Endothelial cell of umbilical vein (primary cell): ENCODE measurements at regions not wholly inside any gene's neighbourhood (a gene's known extent, or its start where the extent isn't known, plus 50 kb on each side); places are given as distances from the start of the nearest gene placed in this dataset.

Experiments used
- BruUV-seq: library from RNA; stranded (reverse); fragments of 400-500 nt; replicated peaks from 2 replicates; lab custom pipeline; 2021; lab: Mats Ljungman, UMichigan
- CTCF ChIA-PET: fragments of 300-600, 350-600 bp; sonication (Branson Sonifier 250); formaldehyde crosslinking; loops from one replicate; lab custom pipeline; 2021; ENCODE audit warnings: antibody characterized with exemption, inconsistent platforms; lab: Charles Lee
- POLR2A ChIA-PET: fragments of 300-600, 350-600 bp; sonication (Branson Sonifier 250); formaldehyde crosslinking; loops from one replicate; lab custom pipeline; 2021; ENCODE audit warnings: antibody characterized with exemption, inconsistent platforms; lab: Charles Lee
- DNase-seq: peaks from one replicate; pipeline ENCODE4 v3.0.0-alpha.2; 2011; ENCODE audit warnings: low read depth, low spot score
- FAIRE-seq: peaks from 2 replicates; lab custom pipeline; 2011; peaks lifted over from hg19 to GRCh38; lab: Jason Lieb, UNC
- H2AFZ ChIP-seq: 2 replicates; pipeline ENCODE4 v1.6.0; 2012; ENCODE audit warnings: low read depth, low read length, control low read depth, inconsistent platforms
- H3K27ac ChIP-seq: 2 replicates; pipeline ENCODE4 v1.5.1; 2011; ENCODE audit warnings: low read depth, mild to moderate bottlenecking, control low read depth, low read length, moderate library complexity; ENCODE audit not compliant: insufficient read depth
- H3K27me3 ChIP-seq, 2 experiments: 2 replicates each; pipeline versions ENCODE4 v1.6.0 to v1.6.1; 2011; ENCODE audit warnings: low read length in 2 of 2, mixed read lengths in 1 of 2; ENCODE audit not compliant: control insufficient read depth in 2 of 2, insufficient read depth in 2 of 2
- H3K36me3 ChIP-seq, 2 experiments: 2 replicates in 1 of 2; 3 replicates in 1 of 2; pipeline ENCODE4 v1.5.1; 2011; ENCODE audit warnings: low read length in 2 of 2, mild to moderate bottlenecking in 1 of 2, moderate library complexity in 1 of 2; ENCODE audit not compliant: control insufficient read depth in 2 of 2, insufficient read depth in 2 of 2; ENCODE audit errors: extremely low read depth in 1 of 2
- H3K4me1 ChIP-seq: 3 replicates; pipeline ENCODE4 v1.5.1; 2011; ENCODE audit warnings: mild to moderate bottlenecking, low read length; ENCODE audit not compliant: control insufficient read depth, insufficient read depth; ENCODE audit errors: extremely low read depth
- H3K4me2 ChIP-seq: 2 replicates; pipeline ENCODE4 v1.6.1; 2011; ENCODE audit warnings: low read length, control low read depth, mixed read lengths; ENCODE audit not compliant: insufficient read depth
- H3K4me3 ChIP-seq, 3 experiments: fragments of 200-600 bp in 1 of 3; sonication (generic), shearing (Covaris generic) in 1 of 3; replicated peaks in 1 of 3; 2 replicates each; pipeline ENCODE4 v1.5.1; 2011 to 2016; ENCODE audit warnings: control low read depth in 3 of 3, low read length in 3 of 3, mild to moderate bottlenecking in 2 of 3, inconsistent platforms in 1 of 3, low read depth in 1 of 3, moderate library complexity in 1 of 3; ENCODE audit not compliant: insufficient read depth in 1 of 3
- H3K79me2 ChIP-seq: 2 replicates; pipeline ENCODE4 v1.6.0; 2012; ENCODE audit warnings: low read length, inconsistent platforms; ENCODE audit not compliant: control insufficient read depth, insufficient read depth
- H3K9ac ChIP-seq: replicated peaks from 2 replicates; pipeline ENCODE3; 2011; ENCODE audit warnings: low read length, control low read depth; ENCODE audit not compliant: insufficient read depth; ENCODE audit errors: extremely low read depth
- H3K9me1 ChIP-seq: replicated peaks from 3 replicates; pipeline ENCODE4 v1.6.0; 2011; ENCODE audit warnings: mild to moderate bottlenecking, low read length; ENCODE audit not compliant: control insufficient read depth, insufficient read depth; ENCODE audit errors: extremely low read depth
- H3K9me3 ChIP-seq: replicated peaks from 2 replicates; pipeline ENCODE4 v1.5.1; 2012; ENCODE audit warnings: low read length, inconsistent platforms; ENCODE audit not compliant: control insufficient read depth, insufficient read depth
- H4K20me1 ChIP-seq: replicated peaks from 2 replicates; pipeline ENCODE3; 2011; ENCODE audit warnings: mild to moderate bottlenecking, low read length; ENCODE audit not compliant: control insufficient read depth, insufficient read depth; ENCODE audit errors: extremely low read depth
- EZH2 ChIP-seq: IDR thresholded peaks from 2 replicates; pipeline ENCODE4 v1.6.1; 2012; ENCODE audit warnings: borderline replicate concordance, low read depth, mild to moderate bottlenecking, moderate library complexity, low read length, inconsistent platforms; ENCODE audit not compliant: severe bottlenecking
- FOS ChIP-seq: IDR thresholded peaks from 2 replicates; pipeline ENCODE4 v1.6.1; 2011; ENCODE audit warnings: mild to moderate bottlenecking, low read length, moderate library complexity, borderline replicate concordance; ENCODE audit not compliant: insufficient read depth
- GATA2 ChIP-seq: IDR thresholded peaks from 2 replicates; pipeline ENCODE4 v1.7.0; 2011; ENCODE audit warnings: low read depth, mild to moderate bottlenecking, moderate library complexity, mixed read lengths, low read length; ENCODE audit not compliant: insufficient read length, insufficient read depth
- JUN ChIP-seq: IDR thresholded peaks from 2 replicates; pipeline ENCODE4 v1.6.1; 2011; ENCODE audit warnings: borderline replicate concordance, low read depth; ENCODE audit not compliant: insufficient read length, insufficient read depth
- MYC ChIP-seq: IDR thresholded peaks from one replicate; pipeline ENCODE4 v1.6.1; 2011; ENCODE audit warnings: mild to moderate bottlenecking, low read depth, low read length
- POLR2A ChIP-seq: IDR thresholded peaks from 2 replicates; pipeline ENCODE4 v1.6.1; 2012; ENCODE audit warnings: low read depth, mild to moderate bottlenecking, control low read depth, low read length
- POLR2AphosphoS5 ChIP-seq: IDR thresholded peaks from 2 replicates; pipeline ENCODE4 v1.6.1; 2012; ENCODE audit warnings: low read depth, mild to moderate bottlenecking, control low read depth, low read length, moderate library complexity; ENCODE audit not compliant: insufficient read depth
- dilution Hi-C: fragments of 300-500 bp; cut with MboI; formaldehyde crosslinking; loops from one replicate; pipeline ENCODE4 v1.15.0; 2019; ENCODE audit warnings: low sequenced_read_pairs; ENCODE audit not compliant: extremely low pct_ligation_motif_present
- intact Hi-C: fragments of 100-400 bp; cut with micrococcal nuclease; formaldehyde crosslinking; loops from one replicate; pipeline ENCODE4 v1.10.0; 2022
- TF ChIP-seq, protein P1 (sequence below), 2 donors: IDR thresholded peaks; 1 replicate in 1 of 2; 2 replicates in 1 of 2; pipeline ENCODE4 v1.5.1; 2011; ENCODE audit warnings: low read length in 2 of 2, mild to moderate bottlenecking in 2 of 2, moderate library complexity in 2 of 2, control low read depth in 1 of 2, inconsistent platforms in 1 of 2, low read depth in 1 of 2; ENCODE audit not compliant: insufficient read depth in 1 of 2; ENCODE audit errors: extremely low read depth in 1 of 2
- TF ChIP-seq, protein P2 (sequence below): IDR thresholded peaks from 2 replicates; pipeline ENCODE4 v1.6.1; 2011; ENCODE audit not compliant: insufficient read depth, insufficient read length

DNA sequence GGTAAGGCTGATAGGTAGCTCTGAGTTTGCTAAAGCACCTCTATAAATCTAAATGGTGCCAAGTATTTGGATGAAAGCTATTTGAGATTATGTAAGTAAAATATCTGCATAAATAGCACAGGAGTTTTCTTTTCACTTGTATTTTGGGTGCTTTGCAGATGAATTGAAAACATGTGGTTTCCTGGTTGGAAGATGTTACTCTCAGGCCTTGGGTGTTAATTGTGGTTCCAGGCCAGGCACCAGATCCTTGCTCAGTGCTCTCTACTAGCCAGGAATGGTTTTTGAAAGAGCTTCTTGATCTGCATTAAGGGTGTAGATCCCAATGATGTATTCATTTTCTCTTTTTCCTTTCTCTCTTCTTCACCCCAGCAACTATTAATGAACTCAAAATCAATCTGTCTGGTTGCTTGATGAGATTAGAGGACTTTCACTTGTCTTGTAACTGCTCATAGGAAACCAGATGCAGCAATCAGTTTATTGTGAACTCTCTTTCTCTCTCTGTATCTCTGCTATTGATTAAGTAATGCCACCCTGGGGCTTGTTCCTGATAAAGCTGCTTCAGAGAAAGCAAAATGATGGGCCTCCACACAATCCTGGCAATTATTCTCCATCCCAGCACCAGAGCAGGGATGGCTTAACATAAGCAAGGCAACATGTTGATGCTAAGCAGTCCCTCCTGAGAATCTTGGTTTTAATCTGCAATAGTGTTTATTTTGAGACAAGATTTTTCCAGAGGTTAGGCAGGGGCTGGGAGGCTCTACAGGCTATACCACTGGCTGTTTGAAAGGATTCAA lies 147.0 kb upstream of the NTM start:
- no peaks in the 10 kb centered on the region for H3K9me3 ChIP-seq
- no TSS peak for BruUV-seq
- H3K27ac ChIP-seq = no peak overlapping the region
- no peak for FAIRE-seq
- no peaks in the 10 kb centered on the region for H3K9me1 ChIP-seq
- no peaks in the 10 kb centered on the region for H3K4me1 ChIP-seq
- CTCF ChIA-PET = no interaction called here
- no peak for DNase-seq
- no peaks in the 10 kb centered on the region for H3K79me2 ChIP-seq
- H3K4me3 ChIP-seq = no peak overlapping the region
- dilution Hi-C loops (no loop called here), intact Hi-C loops (no loop called here)
- no peaks in the 10 kb centered on the region for H4K20me1 ChIP-seq
- POLR2A ChIA-PET = no interaction called here
- H3K9ac ChIP-seq = no peak overlapping the region
- no peaks in the 10 kb centered on the region for H3K27me3 ChIP-seq
- no peaks in the 10 kb centered on the region for H3K36me3 ChIP-seq
- no peak overlapping the region for H2AFZ ChIP-seq
- TF ChIP-seq, protein P1, sequence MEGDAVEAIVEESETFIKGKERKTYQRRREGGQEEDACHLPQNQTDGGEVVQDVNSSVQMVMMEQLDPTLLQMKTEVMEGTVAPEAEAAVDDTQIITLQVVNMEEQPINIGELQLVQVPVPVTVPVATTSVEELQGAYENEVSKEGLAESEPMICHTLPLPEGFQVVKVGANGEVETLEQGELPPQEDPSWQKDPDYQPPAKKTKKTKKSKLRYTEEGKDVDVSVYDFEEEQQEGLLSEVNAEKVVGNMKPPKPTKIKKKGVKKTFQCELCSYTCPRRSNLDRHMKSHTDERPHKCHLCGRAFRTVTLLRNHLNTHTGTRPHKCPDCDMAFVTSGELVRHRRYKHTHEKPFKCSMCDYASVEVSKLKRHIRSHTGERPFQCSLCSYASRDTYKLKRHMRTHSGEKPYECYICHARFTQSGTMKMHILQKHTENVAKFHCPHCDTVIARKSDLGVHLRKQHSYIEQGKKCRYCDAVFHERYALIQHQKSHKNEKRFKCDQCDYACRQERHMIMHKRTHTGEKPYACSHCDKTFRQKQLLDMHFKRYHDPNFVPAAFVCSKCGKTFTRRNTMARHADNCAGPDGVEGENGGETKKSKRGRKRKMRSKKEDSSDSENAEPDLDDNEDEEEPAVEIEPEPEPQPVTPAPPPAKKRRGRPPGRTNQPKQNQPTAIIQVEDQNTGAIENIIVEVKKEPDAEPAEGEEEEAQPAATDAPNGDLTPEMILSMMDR (IDR thresholded peaks at IDR 0.05; ENCODE audit: extremely low read depth in 1 of 2, insufficient read depth in 1 of 2, low read depth in 1 of 2, low read length in 2 of 2) = no peak
- no peak for TF ChIP-seq MYC
- TF ChIP-seq GATA2 = no peak
- no peak overlapping the region for H3K4me2 ChIP-seq

DNA sequence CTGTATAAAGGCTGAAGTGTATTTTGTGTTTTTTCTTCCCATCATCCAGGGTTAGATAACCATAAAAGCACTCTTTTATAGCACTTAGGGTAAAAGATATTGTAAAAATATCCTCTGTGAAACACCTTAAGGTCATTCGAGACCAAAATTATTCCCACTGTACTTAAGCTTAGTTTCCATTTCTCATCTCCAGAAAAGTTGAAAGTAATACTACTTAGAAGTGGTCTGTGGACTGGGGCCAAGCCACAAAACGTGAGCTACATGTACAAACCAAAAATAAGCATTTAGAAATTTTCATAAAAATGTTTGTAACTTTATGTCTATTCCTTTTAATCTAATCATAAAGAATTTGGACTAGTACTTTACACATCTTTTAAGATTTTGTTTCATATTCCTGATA lies 142.0 kb upstream of the NTM start:
- Histone ChIP-seq H3K4me3 (no peak overlapping the region), H3K27ac (no peak overlapping the region), H3K4me1 (no peaks in the 10 kb centered on the region), H3K79me2 (no peaks in the 10 kb centered on the region), H2AFZ (no peak overlapping the region), H3K9me1 (no peaks in the 10 kb centered on the region), H4K20me1 (no peaks in the 10 kb centered on the region), H3K9me3 (no peaks in the 10 kb centered on the region), H3K9ac (no peak overlapping the region), H3K27me3 (no peaks in the 10 kb centered on the region), H3K36me3 (no peaks in the 10 kb centered on the region), H3K4me2 (no peak overlapping the region)
- intact Hi-C loops = no loop called here
- ChIA-PET CTCF (no interaction called here), POLR2A (no interaction called here)
- FAIRE-seq (no peak), DNase-seq (no peak)
- no TSS peak for BruUV-seq
- dilution Hi-C loops = no loop called here
- TF ChIP-seq, protein P1 (IDR thresholded peaks at IDR 0.05; ENCODE audit: extremely low read depth in 1 of 2, insufficient read depth in 1 of 2, low read depth in 1 of 2, low read length in 2 of 2) = no peak
- TF ChIP-seq GATA2 (no peak), MYC (no peak), POLR2A (no peak), JUN (no peak), EZH2 (no peak), FOS (no peak), POLR2AphosphoS5 (no peak)
- TF ChIP-seq, protein P2, sequence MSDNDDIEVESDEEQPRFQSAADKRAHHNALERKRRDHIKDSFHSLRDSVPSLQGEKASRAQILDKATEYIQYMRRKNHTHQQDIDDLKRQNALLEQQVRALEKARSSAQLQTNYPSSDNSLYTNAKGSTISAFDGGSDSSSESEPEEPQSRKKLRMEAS = no peak
